Endodermal cell (in vitro differentiated cells): ENCODE measurements at regions not wholly inside any gene's neighbourhood (a gene's known extent, or its start where the extent isn't known, plus 50 kb on each side); places are given as distances from the start of the nearest gene placed in this dataset.

ENCODE experiments used
- DNase-seq: peaks from one replicate; pipeline ENCODE4 v3.0.0-alpha.2; 2017
- H3K27ac ChIP-seq: 2 replicates; pipeline ENCODE4 v1.5.1; 2013; ENCODE audit warnings: mild to moderate bottlenecking, low read depth, low read length, moderate library complexity
- H3K27me3 ChIP-seq: 2 replicates; pipeline ENCODE4 v1.6.1; 2013; ENCODE audit warnings: mild to moderate bottlenecking, low read length, moderate library complexity; ENCODE audit not compliant: insufficient read depth, control insufficient read depth, poor library complexity, severe bottlenecking
- H3K36me3 ChIP-seq: 2 replicates; pipeline ENCODE4 v1.7.0; 2013; ENCODE audit warnings: mild to moderate bottlenecking, low read length, moderate library complexity; ENCODE audit not compliant: control insufficient read depth, insufficient read depth
- H3K4me1 ChIP-seq: one replicate; pipeline ENCODE4 v1.7.0; 2013; ENCODE audit warnings: low read length; ENCODE audit not compliant: control insufficient read depth, insufficient read depth
- H3K4me3 ChIP-seq: 2 replicates; pipeline ENCODE4 v1.5.1; 2013; ENCODE audit warnings: mild to moderate bottlenecking, low read length, moderate library complexity
- H3K9ac ChIP-seq: 2 replicates; pipeline ENCODE4 v1.6.1; 2013; ENCODE audit warnings: mild to moderate bottlenecking, low read length, moderate library complexity; ENCODE audit not compliant: poor library complexity, severe bottlenecking; ENCODE audit errors: extremely low read depth
- H3K9me3 ChIP-seq: 2 replicates; pipeline ENCODE4 v1.6.1; 2013; ENCODE audit warnings: mild to moderate bottlenecking, low read length, moderate library complexity; ENCODE audit not compliant: control insufficient read depth
- H3K27ac Mint-ChIP-seq: 2 replicates; pipeline ENCODE4 v1.8.0; 2020; ENCODE audit warnings: mixed read lengths
- H3K27me3 Mint-ChIP-seq: 2 replicates; pipeline ENCODE4 v1.8.0; 2021; ENCODE audit warnings: mild to moderate bottlenecking, mixed read lengths; ENCODE audit not compliant: insufficient read depth
- H3K36me3 Mint-ChIP-seq: 2 replicates; pipeline ENCODE4 v1.8.0; 2020; ENCODE audit warnings: low read depth, mixed read lengths
- H3K4me1 Mint-ChIP-seq: 2 replicates; pipeline ENCODE4 v1.8.0; 2020; ENCODE audit warnings: mixed read lengths
- H3K4me3 Mint-ChIP-seq: 2 replicates; pipeline ENCODE4 v1.8.0; 2020; ENCODE audit warnings: mild to moderate bottlenecking, moderate library complexity, mixed read lengths
- H3K9me3 Mint-ChIP-seq: 2 replicates; pipeline ENCODE4 v1.8.0; 2020; ENCODE audit warnings: mild to moderate bottlenecking, mixed read lengths
- CTCF ChIP-seq: fragments of 200-600 bp; sonication (generic); conservative IDR thresholded peaks from 2 replicates; pipeline ENCODE4 v1.5.0; 2021; ENCODE audit warnings: antibody characterized with exemption, mild to moderate bottlenecking
- WGBS, 2 experiments: methylation state at CpG; one replicate each; pipeline versions ENCODE4 v1.1.5 to v1.1.7; 2013; ENCODE audit warnings: missing lambda C conversion rate in 2 of 2, mixed read lengths in 1 of 2; ENCODE audit not compliant: insufficient coverage in 1 of 2, insufficient read length in 1 of 2; 5-methylcytosine and 5-hydroxymethylcytosine counted together

- peak overlapping the region; percentile 77 for H3K27ac Mint-ChIP-seq
- Histone ChIP-seq H3K27ac (no peak overlapping the region), H3K4me1 (no peaks in the 10 kb centered on the region), H3K36me3 (no peaks in the 10 kb centered on the region), H3K9ac (no peak overlapping the region), H3K9me3 (peaks cover 30% of the 10 kb centered on the region), H3K4me3 (no peak overlapping the region), H3K27me3 (no peaks in the 10 kb centered on the region)
- peaks cover 12% of the 10 kb centered on the region for H3K36me3 Mint-ChIP-seq
- H3K9me3 Mint-ChIP-seq, result peaks cover 28% of the 10 kb centered on the region
- H3K4me3 Mint-ChIP-seq, result no peak overlapping the region
- no peak for TF ChIP-seq CTCF
- 25 to 29% methylated on average over 1 to 5 of the region's 5 CpGs for WGBS, 2 experiments
- no peaks in the 10 kb centered on the region for H3K27me3 Mint-ChIP-seq
- H3K4me1 Mint-ChIP-seq, result peaks cover 30% of the 10 kb centered on the region
- DNase-seq, result peak; percentile 84
Observed at GRCh38 chr6:128743974-128744765, 138.8 kb upstream of the LAMA2 start.

DNA sequence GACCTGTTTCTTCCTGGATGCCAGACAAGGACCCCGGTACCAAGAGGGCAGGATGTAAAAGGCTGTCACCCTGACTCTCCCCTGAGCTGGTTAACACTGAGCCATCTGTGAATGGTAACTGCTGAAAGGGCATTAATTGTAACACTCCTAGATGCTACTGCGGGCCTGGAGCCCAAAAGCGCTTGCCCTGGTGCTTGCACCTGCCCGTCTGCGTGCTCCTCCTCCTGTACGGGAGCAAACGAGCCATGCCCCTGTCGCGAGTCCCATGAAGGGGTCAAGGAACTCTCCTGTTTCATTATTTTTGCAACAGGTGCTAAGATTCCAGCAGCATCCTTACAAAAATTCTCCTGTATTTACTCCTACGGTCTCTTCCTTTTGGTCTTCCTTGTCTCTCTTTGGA lies 140.0 kb upstream of the LAMA2 start:
- WGBS, 2 experiments, result 88 to 91% methylated on average over 9 to 10 of the region's 10 CpGs
- no peak overlapping the region for H3K4me3 Mint-ChIP-seq
- H3K36me3 Mint-ChIP-seq, result peaks cover 12% of the 10 kb centered on the region
- no peaks in the 10 kb centered on the region for H3K4me1 ChIP-seq
- H3K4me3 ChIP-seq, result no peak overlapping the region
- H3K9me3 ChIP-seq, result peaks cover 30% of the 10 kb centered on the region
- H3K36me3 ChIP-seq, result no peaks in the 10 kb centered on the region
- peaks cover 26% of the 10 kb centered on the region for H3K9me3 Mint-ChIP-seq
- H3K27me3 ChIP-seq, result no peaks in the 10 kb centered on the region
- no peak for DNase-seq
- no peaks in the 10 kb centered on the region for H3K27me3 Mint-ChIP-seq
- H3K27ac ChIP-seq, result no peak overlapping the region
- H3K27ac Mint-ChIP-seq, result no peak overlapping the region
- H3K9ac ChIP-seq, result no peak overlapping the region
- H3K4me1 Mint-ChIP-seq, result peaks cover 30% of the 10 kb centered on the region
- TF ChIP-seq CTCF, result no peak

GRCh38 chr6:128740951-128741350 lies 142.0 kb upstream of the LAMA2 start:
- Mint-ChIP-seq H3K27ac (no peak overlapping the region), H3K4me1 (peaks cover 28% of the 10 kb centered on the region)

More at GRCh38 chr6:128740951-128741350, 142.0 kb upstream of the LAMA2 start:
- H3K27me3 ChIP-seq, result no peaks in the 10 kb centered on the region
- no peaks in the 10 kb centered on the region for H3K4me1 ChIP-seq
- H3K27ac ChIP-seq, result no peak overlapping the region
- no peak for DNase-seq
- WGBS, 2 experiments, result 98 to 100% methylated on average over 1 of the region's 1 CpG
- no peak overlapping the region for H3K9ac ChIP-seq
- H3K9me3 ChIP-seq, result peaks cover 30% of the 10 kb centered on the region
- Mint-ChIP-seq H3K4me3 (no peak overlapping the region), H3K36me3 (peaks cover 12% of the 10 kb centered on the region), H3K9me3 (peaks cover 26% of the 10 kb centered on the region), H3K27me3 (no peaks in the 10 kb centered on the region)
- no peak overlapping the region for H3K4me3 ChIP-seq
- no peaks in the 10 kb centered on the region for H3K36me3 ChIP-seq
- TF ChIP-seq CTCF, result no peak
